Prostate gland (tissue), 2 donors: ENCODE measurements at regions not wholly inside any gene's neighbourhood (a gene's known extent, or its start where the extent isn't known, plus 50 kb on each side); places are given as distances from the start of the nearest gene placed in this dataset.

Source experiments
- DNase-seq: peaks from one replicate; pipeline ENCODE4 v3.0.0-alpha.2; 2019; ENCODE audit warnings: low spot score
- H3K27ac ChIP-seq, 2 donors: fragments of 200-600 bp; sonication (generic); 2 replicates each; pipeline ENCODE4 v1.5.1; 2017 to 2019
- H3K27me3 ChIP-seq: fragments of 200-600 bp; sonication (generic); replicated peaks from 2 replicates; pipeline ENCODE4 v1.5.1; 2019; ENCODE audit not compliant: insufficient read depth
- H3K36me3 ChIP-seq, 2 donors: fragments of 200-600 bp; sonication (generic); 1 replicate in 1 of 2; 2 replicates in 1 of 2; pipeline versions ENCODE4 v1.5.1 to v1.8.1; 2017 to 2019
- H3K4me1 ChIP-seq: fragments of 200-600 bp; sonication (generic); replicated peaks from 2 replicates; pipeline ENCODE4 v1.5.1; 2019
- H3K4me3 ChIP-seq, 2 donors: fragments of 200-600 bp; sonication (generic); 2 replicates each; pipeline ENCODE4 v1.5.1; 2017 to 2019
- H3K9me3 ChIP-seq: fragments of 200-600 bp; sonication (generic); 2 replicates; pipeline ENCODE4 v1.5.1; 2017
- POLR2A ChIP-seq: fragments of 450-650 bp; IDR thresholded peaks from one replicate; pipeline ENCODE4 v1.6.1; 2016; ENCODE audit warnings: antibody characterized with exemption, mild to moderate bottlenecking
- POLR2AphosphoS5 ChIP-seq: sonication (generic); formaldehyde crosslinking; IDR thresholded peaks from one replicate; pipeline ENCODE4 v1.6.1; 2017; ENCODE audit warnings: antibody characterized with exemption
- WGBS: methylation state at CpG from one replicate; pipeline ENCODE4 v1.1.5; 2018; 5-methylcytosine and 5-hydroxymethylcytosine counted together
- intact Hi-C: fragments of 100-400 bp; cut with DNase I; formaldehyde crosslinking; loops from one replicate; pipeline ENCODE4 v1.14.2; 2022
- TF ChIP-seq, protein P1 (sequence below), 4 experiments: fragments of 200-600 bp in 2 of 4; fragments of 450-650 bp in 2 of 4; sonication (generic) in 2 of 4; IDR thresholded peaks; 1 replicate in 3 of 4; 2 replicates in 1 of 4; pipeline ENCODE4 v1.5.1; 2016 to 2019; ENCODE audit warnings: antibody characterized with exemption in 4 of 4, mild to moderate bottlenecking in 2 of 4, moderate library complexity in 2 of 4

- Histone ChIP-seq H3K9me3 (no peaks in the 10 kb centered on the region), H3K27me3 (no peaks in the 10 kb centered on the region), H3K4me1 (no peaks in the 10 kb centered on the region), H3K27ac (no peak overlapping the region), H3K36me3 (no peaks in the 10 kb centered on the region), H3K4me3 (no peak overlapping the region)
- 74% methylated on average over 4 of the region's 4 CpGs for WGBS
- intact Hi-C loops: no loop called here
- DNase-seq: no peak
- TF ChIP-seq, protein P1, sequence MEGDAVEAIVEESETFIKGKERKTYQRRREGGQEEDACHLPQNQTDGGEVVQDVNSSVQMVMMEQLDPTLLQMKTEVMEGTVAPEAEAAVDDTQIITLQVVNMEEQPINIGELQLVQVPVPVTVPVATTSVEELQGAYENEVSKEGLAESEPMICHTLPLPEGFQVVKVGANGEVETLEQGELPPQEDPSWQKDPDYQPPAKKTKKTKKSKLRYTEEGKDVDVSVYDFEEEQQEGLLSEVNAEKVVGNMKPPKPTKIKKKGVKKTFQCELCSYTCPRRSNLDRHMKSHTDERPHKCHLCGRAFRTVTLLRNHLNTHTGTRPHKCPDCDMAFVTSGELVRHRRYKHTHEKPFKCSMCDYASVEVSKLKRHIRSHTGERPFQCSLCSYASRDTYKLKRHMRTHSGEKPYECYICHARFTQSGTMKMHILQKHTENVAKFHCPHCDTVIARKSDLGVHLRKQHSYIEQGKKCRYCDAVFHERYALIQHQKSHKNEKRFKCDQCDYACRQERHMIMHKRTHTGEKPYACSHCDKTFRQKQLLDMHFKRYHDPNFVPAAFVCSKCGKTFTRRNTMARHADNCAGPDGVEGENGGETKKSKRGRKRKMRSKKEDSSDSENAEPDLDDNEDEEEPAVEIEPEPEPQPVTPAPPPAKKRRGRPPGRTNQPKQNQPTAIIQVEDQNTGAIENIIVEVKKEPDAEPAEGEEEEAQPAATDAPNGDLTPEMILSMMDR (IDR thresholded peaks at IDR 0.05): no peak
- TF ChIP-seq POLR2AphosphoS5: no peak
- TF ChIP-seq POLR2A: no peak
Observed at GRCh38 chr2:235334179-235334578, 159.7 kb upstream of the AGAP1 start.

- no peak overlapping the region for H3K27ac ChIP-seq
- whole genome bisulfite sequencing: 83% methylated on average over 8 of the region's 9 CpGs
Observed at GRCh38 chr2:235343156-235343774, 150.6 kb upstream of the AGAP1 start.

DNA sequence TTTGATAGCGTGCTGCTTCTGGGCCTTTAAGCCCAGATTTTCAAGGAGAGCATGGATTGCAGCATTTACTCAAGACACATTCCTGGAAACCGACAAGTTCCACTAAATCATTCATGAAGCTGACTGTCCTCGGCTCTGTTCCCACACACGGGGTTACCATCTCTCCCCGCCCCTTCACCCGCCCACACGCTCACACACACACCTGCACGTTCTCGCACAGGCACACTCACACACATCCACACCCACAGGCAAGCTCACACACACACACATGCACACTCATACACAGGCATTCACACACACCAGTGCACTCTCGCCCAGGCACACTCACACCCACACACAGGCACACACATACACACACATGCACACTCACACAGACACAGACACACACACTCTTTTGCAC is 150.0 kb upstream of the AGAP1 start:
- Histone ChIP-seq H3K4me1 (no peaks in the 10 kb centered on the region), H3K27ac (no peak overlapping the region), H3K4me3 (no peak overlapping the region), H3K36me3 (no peaks in the 10 kb centered on the region), H3K9me3 (no peaks in the 10 kb centered on the region), H3K27me3 (no peaks in the 10 kb centered on the region)
- DNase-seq: no peak
- TF ChIP-seq POLR2A: no peak
- no peak for TF ChIP-seq POLR2AphosphoS5
- TF ChIP-seq, protein P1 (IDR thresholded peaks at IDR 0.05): no peak
- WGBS: 33% methylated on average over 10 of the region's 10 CpGs
- intact Hi-C loops: no loop called here

More at GRCh38 chr2:235343156-235343774, 150.6 kb upstream of the AGAP1 start:
- no peaks in the 10 kb centered on the region for H3K27me3 ChIP-seq
- H3K4me3 ChIP-seq: no peak overlapping the region
- no peaks in the 10 kb centered on the region for H3K4me1 ChIP-seq
- no peaks in the 10 kb centered on the region for H3K36me3 ChIP-seq
- intact Hi-C loops: no loop called here
- no peak for DNase-seq
- H3K9me3 ChIP-seq: no peaks in the 10 kb centered on the region
- TF ChIP-seq, protein P1 (IDR thresholded peaks at IDR 0.05): no peak
- TF ChIP-seq POLR2AphosphoS5 (no peak), POLR2A (no peak)

DNA sequence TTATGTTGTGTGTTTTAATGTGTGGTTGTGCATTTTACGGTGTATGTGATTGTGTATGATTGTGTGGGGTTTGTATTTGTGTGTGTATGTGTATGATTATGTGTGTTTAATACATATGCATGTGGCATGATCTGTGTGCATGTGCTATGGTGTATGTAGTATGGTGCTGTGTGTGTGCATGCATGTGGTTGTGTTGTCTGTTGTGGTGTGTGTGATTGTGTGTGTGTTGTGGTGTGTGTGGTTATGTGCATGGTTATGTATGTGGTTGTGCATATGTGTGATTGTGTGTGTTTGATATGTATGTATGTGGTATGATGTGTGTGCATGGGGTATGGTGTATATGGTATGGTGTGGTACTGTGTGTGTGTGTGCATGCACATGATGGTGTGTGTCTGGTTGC is 148.1 kb upstream of the AGAP1 start:
- Histone ChIP-seq H3K27me3 (no peaks in the 10 kb centered on the region), H3K9me3 (no peaks in the 10 kb centered on the region), H3K27ac (no peak overlapping the region), H3K4me3 (no peak overlapping the region), H3K4me1 (no peaks in the 10 kb centered on the region), H3K36me3 (no peaks in the 10 kb centered on the region)
- no peak for DNase-seq
- WGBS: 90% methylated on average over 1 of the region's 1 CpG
- intact Hi-C loops: no loop called here
- TF ChIP-seq, protein P1 (IDR thresholded peaks at IDR 0.05): no peak
- TF ChIP-seq POLR2A (no peak), POLR2AphosphoS5 (no peak)

DNA sequence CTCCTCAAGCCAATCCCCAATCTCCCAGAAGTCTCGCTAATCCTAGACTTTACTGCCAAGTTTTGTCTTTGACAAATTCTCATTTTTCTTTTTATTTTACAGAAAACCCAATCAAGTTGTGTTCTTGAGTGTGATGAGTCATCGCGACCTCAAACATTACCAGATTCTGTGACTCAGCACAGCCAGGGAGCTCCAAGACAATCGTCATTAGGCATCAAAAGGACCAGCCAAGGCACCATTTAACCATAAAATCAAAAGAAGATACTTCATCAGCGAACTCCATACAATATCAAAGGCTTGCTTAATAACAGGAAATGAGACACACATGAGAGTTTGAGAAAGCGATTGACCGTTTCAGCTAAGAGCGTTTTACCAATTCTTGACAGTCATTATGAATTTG is 146.2 kb upstream of the AGAP1 start:
- H3K27ac ChIP-seq: no peak overlapping the region
- H3K36me3 ChIP-seq: no peaks in the 10 kb centered on the region
- DNase-seq: no peak
- H3K27me3 ChIP-seq: no peaks in the 10 kb centered on the region
- H3K9me3 ChIP-seq: no peaks in the 10 kb centered on the region
- no peak overlapping the region for H3K4me3 ChIP-seq
- H3K4me1 ChIP-seq: no peaks in the 10 kb centered on the region
- intact Hi-C loops: no loop called here
- TF ChIP-seq POLR2A (no peak), POLR2AphosphoS5 (no peak)
- TF ChIP-seq, protein P1 (IDR thresholded peaks at IDR 0.05): no peak
- 83% methylated on average over 8 of the region's 8 CpGs for WGBS
